Right cardiac atrium (tissue), 5 donors: ENCODE measurements at regions not wholly inside any gene's neighbourhood (a gene's known extent, or its start where the extent isn't known, plus 50 kb on each side); places are given as distances from the start of the nearest gene placed in this dataset.

Source experiments
- ATAC-seq, 2 donors: fragments of 200-7000 bp; cut with Tn5 transposase; one replicate each; pipeline versions ENCODE4 v1.8.0 to v1.9.1; 2020; ENCODE audit warnings: moderate library complexity in 2 of 2, mild to moderate bottlenecking in 1 of 2
- DNase-seq, 3 donors: peaks; one replicate each; pipeline ENCODE4 v3.0.0-alpha.2; 2020
- H3K27ac ChIP-seq: one replicate; pipeline ENCODE4 v1.5.1; 2013; ENCODE audit warnings: mild to moderate bottlenecking, low read length, control low read depth, moderate library complexity
- H3K27me3 ChIP-seq: one replicate; pipeline ENCODE4 v1.6.1; 2013; ENCODE audit not compliant: control insufficient read depth, insufficient read depth
- H3K4me1 ChIP-seq: one replicate; pipeline ENCODE4 v1.6.1; 2013; ENCODE audit warnings: low read length; ENCODE audit not compliant: control insufficient read depth, insufficient read depth
- H3K4me3 ChIP-seq: one replicate; pipeline ENCODE4 v1.5.1; 2013; ENCODE audit warnings: low read length, control low read depth
- H3K9me3 ChIP-seq: one replicate; pipeline ENCODE4 v1.6.1; 2013; ENCODE audit warnings: low read length; ENCODE audit not compliant: control insufficient read depth
- WGBS: extraction: QIAGEN DNeasy Blood & Tissue Kit; methylation state at CpG from one replicate; pipeline ENCODE4 v1.1.7; 2013; 5-methylcytosine and 5-hydroxymethylcytosine counted together
- intact Hi-C, 4 donors: fragments of 100-400 bp; cut with DNase I; formaldehyde crosslinking; loops; one replicate each; pipeline versions ENCODE4 v1.11.0 to v1.14.0; 2022 to 2023
- donor health status: healthy with polysubstance abuse.
- donor health status: DM: no; HTN: yes; CAD: no.
- donor health status: DM: no; HTN: no; CAD: no.
- donor health status: DM: no; HTN: yes; CAD: no; lungs with severe emphysema.
- donor health status: DM: yes; HTN: yes; CAD: no.

GRCh38 chr7:47190462-47190861 lies 391.4 kb downstream of the TNS3 start:
- intact Hi-C loops = no loop called here
- H3K9me3 ChIP-seq = no peaks in the 10 kb centered on the region
- H3K4me1 ChIP-seq = peaks cover 6% of the 10 kb centered on the region
- DNase-seq (no peak), ATAC-seq (peak in 1 of 2 donors; percentile 15)
- no peak overlapping the region for H3K27ac ChIP-seq
- no peaks in the 10 kb centered on the region for H3K27me3 ChIP-seq
- WGBS = 47% methylated on average over 4 of the region's 4 CpGs
- no peak overlapping the region for H3K4me3 ChIP-seq

GRCh38 chr7:47188653-47189315 lies 393.1 kb downstream of the TNS3 start:
- Histone ChIP-seq H3K27me3 (no peaks in the 10 kb centered on the region), H3K9me3 (no peaks in the 10 kb centered on the region), H3K27ac (no peak overlapping the region), H3K4me1 (peaks cover 6% of the 10 kb centered on the region), H3K4me3 (no peak overlapping the region)
- DNase-seq = no peak
- intact Hi-C loops = loop anchor here in 1 of 4 donors (10.0 kb wide), 1 partner anchor 66 kb away; no protein-coding TSS in a partner anchor
- ATAC-seq = no peak
- 71% methylated on average over 2 of the region's 2 CpGs for WGBS

- H3K27me3 ChIP-seq = no peaks in the 10 kb centered on the region
- no peaks in the 10 kb centered on the region for H3K9me3 ChIP-seq
- H3K27ac ChIP-seq = no peak overlapping the region
- DNase-seq = no peak
- H3K4me3 ChIP-seq = no peak overlapping the region
- ATAC-seq = no peak
- peaks cover 9% of the 10 kb centered on the region for H3K4me1 ChIP-seq
- intact Hi-C loops = loop anchor here in 1 of 4 donors (10.0 kb wide), 1 partner anchor 67 kb away; no protein-coding TSS in a partner anchor
- 48% methylated on average over 3 of the region's 3 CpGs for WGBS
These were observed 393.8 kb downstream of the TNS3 start for GRCh38 chr7:47188136-47188535.

- WGBS = 90% methylated on average over 5 of the region's 5 CpGs
- ATAC-seq = no peak
- Histone ChIP-seq H3K27ac (no peak overlapping the region), H3K27me3 (no peaks in the 10 kb centered on the region), H3K4me1 (peaks cover 9% of the 10 kb centered on the region), H3K4me3 (no peak overlapping the region), H3K9me3 (no peaks in the 10 kb centered on the region)
- DNase-seq = peak in 1 of 3 donors; percentile 62
- intact Hi-C loops = loop anchor here in 1 of 4 donors (10.0 kb wide), 1 partner anchor 68 kb away; no protein-coding TSS in a partner anchor
These were observed 395.6 kb downstream of the TNS3 start for GRCh38 chr7:47186316-47186715.

- 89% methylated on average over 7 of the region's 7 CpGs for whole genome bisulfite sequencing
- H3K4me3 ChIP-seq = no peak overlapping the region
- H3K9me3 ChIP-seq = no peaks in the 10 kb centered on the region
- ATAC-seq (no peak), DNase-seq (peak in 1 of 3 donors; percentile 34)
- peaks cover 6% of the 10 kb centered on the region for H3K4me1 ChIP-seq
- intact Hi-C loops = loop anchor here in 1 of 4 donors (10.0 kb wide), 1 partner anchor 69 kb away; no protein-coding TSS in a partner anchor
- no peaks in the 10 kb centered on the region for H3K27me3 ChIP-seq
- peak overlapping the region; percentile 18 for H3K27ac ChIP-seq
These were observed 396.1 kb downstream of the TNS3 start for GRCh38 chr7:47185839-47186238.

- ATAC-seq (peak; percentile 42 to 48), DNase-seq (peak in 1 of 3 donors; percentile 50)
- intact Hi-C loops = loop anchor here in 1 of 4 donors (10.0 kb wide), 1 partner anchor 70 kb away; no protein-coding TSS in a partner anchor
- Histone ChIP-seq H3K27ac (peak overlapping the region; percentile 78), H3K4me3 (no peak overlapping the region), H3K4me1 (peaks cover 5% of the 10 kb centered on the region), H3K9me3 (no peaks in the 10 kb centered on the region), H3K27me3 (no peaks in the 10 kb centered on the region)
- 27% methylated on average over 3 of the region's 3 CpGs for WGBS
These were observed 396.7 kb downstream of the TNS3 start for GRCh38 chr7:47185170-47185569.

GRCh38 chr7:47183862-47184590 lies 397.9 kb downstream of the TNS3 start:
- H3K27ac ChIP-seq = no peak overlapping the region

GRCh38 chr7:47181746-47182361 lies 400.1 kb downstream of the TNS3 start:
- WGBS = 58% methylated on average over 4 of the region's 4 CpGs
- peak in 1 of 3 donors; percentile 60 for DNase-seq
- Histone ChIP-seq H3K4me3 (no peak overlapping the region), H3K27me3 (no peaks in the 10 kb centered on the region), H3K27ac (peak overlapping the region; percentile 51), H3K4me1 (peaks cover 5% of the 10 kb centered on the region), H3K9me3 (no peaks in the 10 kb centered on the region)
- intact Hi-C loops = loop anchor here in 2 of 4 donors (2.0 to 10.0 kb wide), 3 partner anchors 73 to 1265 kb away; partner anchors contain the start of gene IGFBP3 (in 1 of the 2)
- peak; percentile 67 to 84 for ATAC-seq

More at GRCh38 chr7:47183862-47184590, 397.9 kb downstream of the TNS3 start:
- Histone ChIP-seq H3K4me1 (peaks cover 5% of the 10 kb centered on the region), H3K4me3 (no peak overlapping the region), H3K9me3 (no peaks in the 10 kb centered on the region), H3K27me3 (no peaks in the 10 kb centered on the region)
- DNase-seq (peak in 1 of 3 donors; percentile 52), ATAC-seq (no peak)
- intact Hi-C loops = loop anchor here in 2 of 4 donors (5.0 to 10.0 kb wide), 2 partner anchors 71 to 1262 kb away; partner anchors contain the start of gene IGFBP3 (in 1 of the 2)
- WGBS = 58% methylated on average over 12 of the region's 12 CpGs

GRCh38 chr7:47180516-47180826 lies 401.4 kb downstream of the TNS3 start:
- WGBS = 65% methylated on average over 3 of the region's 3 CpGs
- DNase-seq (no peak), ATAC-seq (no peak)
- intact Hi-C loops = loop anchor here in 2 of 4 donors (2.0 to 10.0 kb wide), 3 partner anchors 74 to 1264 kb away; partner anchors contain the start of gene IGFBP3 (in 1 of the 2)
- Histone ChIP-seq H3K9me3 (no peaks in the 10 kb centered on the region), H3K4me1 (peaks cover 2% of the 10 kb centered on the region), H3K4me3 (no peak overlapping the region), H3K27ac (no peak overlapping the region), H3K27me3 (no peaks in the 10 kb centered on the region)

GRCh38 chr7:47179812-47180515 lies 401.9 kb downstream of the TNS3 start:
- peaks cover 2% of the 10 kb centered on the region for H3K4me1 ChIP-seq

More at GRCh38 chr7:47179812-47180515, 401.9 kb downstream of the TNS3 start:
- Histone ChIP-seq H3K9me3 (no peaks in the 10 kb centered on the region), H3K27ac (no peak overlapping the region), H3K4me3 (no peak overlapping the region), H3K27me3 (no peaks in the 10 kb centered on the region)
- DNase-seq = no peak
- intact Hi-C loops = loop anchor here (2.0 to 10.0 kb wide), 5 partner anchors 75 to 1265 kb away; partner anchors contain the start of gene IGFBP3 (in 1 of the 4)
- WGBS = 57% methylated on average over 8 of the region's 8 CpGs
- ATAC-seq = peak; percentile 65 to 67
